BJ (cell line): ENCODE measurements at regions not wholly inside any gene's neighbourhood (a gene's known extent, or its start where the extent isn't known, plus 50 kb on each side); places are given as distances from the start of the nearest gene placed in this dataset.
"Not testable (repeated sequence)": the region's sequence is repeated elsewhere in the genome, so short reads cannot be mapped to it uniquely, and the experiment has no call there.

Experiments
- CTCF ChIA-PET: fragments of 350-600 bp; formaldehyde crosslinking; extraction: SDS; loops from one replicate; lab custom pipeline; 2021; ENCODE audit warnings: antibody characterized with exemption, inconsistent platforms; lab: Yijun Ruan, JAX
- POLR2A ChIA-PET: fragments of 300-600 bp; sonication (Branson Sonifier 250); formaldehyde crosslinking; extraction: SDS; loops from one replicate; lab custom pipeline; 2021; ENCODE audit warnings: antibody characterized with exemption; lab: Charles Lee
- DNase-seq: peaks from one replicate; pipeline ENCODE4 v3.0.0-alpha.2; 2011; ENCODE audit warnings: low read depth
- H3K27me3 ChIP-seq: 2 replicates; pipeline ENCODE4 v1.6.0; 2011; ENCODE audit warnings: low read length; ENCODE audit not compliant: control insufficient read depth, insufficient read depth
- H3K36me3 ChIP-seq: 2 replicates; pipeline ENCODE4 v1.5.1; 2011; ENCODE audit warnings: low read length; ENCODE audit not compliant: control insufficient read depth, insufficient read depth
- H3K4me3 ChIP-seq: 2 replicates; pipeline ENCODE4 v1.5.1; 2011; ENCODE audit warnings: low read depth, mild to moderate bottlenecking, control low read depth, low read length
- CTCF ChIP-seq: IDR thresholded peaks from 2 replicates; pipeline ENCODE4 v1.5.1; 2011; ENCODE audit warnings: low read depth, mild to moderate bottlenecking, control low read depth, inconsistent platforms, low read length, moderate library complexity; ENCODE audit not compliant: insufficient read depth

GRCh38 chr14:37678916-37679315 lies 83.5 kb downstream of the TTC6 start:
- ChIA-PET POLR2A (interaction anchor here (0.6 kb wide), 1 partner anchor 156 kb away, joined by 3 read pairs; no protein-coding TSS in a partner anchor), CTCF (no interaction called here)
- TF ChIP-seq CTCF: no peak
- Histone ChIP-seq H3K27me3 (no peaks in the 10 kb centered on the region), H3K36me3 (no peaks in the 10 kb centered on the region), H3K4me3 (no peak overlapping the region)
- DNase-seq: no peak

GRCh38 chr14:37681486-37681885 lies 86.1 kb downstream of the TTC6 start:
- TF ChIP-seq CTCF: no peak
- CTCF ChIA-PET: interaction anchor here (0.6 kb wide), 1 partner anchor 436 kb away, joined by 4 read pairs; no protein-coding TSS in a partner anchor
- POLR2A ChIA-PET: no interaction called here

DNA sequence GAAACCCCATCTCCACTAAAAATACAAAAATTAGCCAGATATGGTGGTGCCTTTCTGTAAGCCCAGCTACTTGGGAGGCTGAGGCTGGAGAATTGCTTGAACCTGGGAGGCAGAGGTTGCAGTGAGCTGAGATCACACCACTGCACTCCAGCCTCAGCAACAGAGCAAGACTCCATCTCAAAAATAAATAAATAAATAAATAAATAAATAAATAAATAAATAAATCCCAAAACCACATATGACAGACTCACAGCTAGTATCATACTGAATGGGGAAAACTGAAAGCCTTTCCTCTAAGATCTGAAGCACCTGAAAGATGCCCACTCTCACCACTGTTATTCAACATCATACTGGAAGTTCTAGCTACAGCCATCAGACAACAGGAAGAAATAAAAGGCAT lies 97.3 kb downstream of the TTC6 start:
- POLR2A ChIA-PET, H3K36me3 ChIP-seq, CTCF ChIA-PET, H3K4me3 ChIP-seq, H3K27me3 ChIP-seq, DNase-seq: not testable (repeated sequence)

More at GRCh38 chr14:37681486-37681885, 86.1 kb downstream of the TTC6 start:
- no peak overlapping the region for H3K4me3 ChIP-seq
- no peaks in the 10 kb centered on the region for H3K36me3 ChIP-seq
- DNase-seq: no peak
- H3K27me3 ChIP-seq: no peaks in the 10 kb centered on the region

- POLR2A ChIA-PET, DNase-seq, CTCF ChIA-PET, H3K4me3 ChIP-seq, H3K36me3 ChIP-seq, H3K27me3 ChIP-seq: not testable (repeated sequence)
Observed at GRCh38 chr14:37693420-37693819, 98.0 kb downstream of the TTC6 start.

DNA sequence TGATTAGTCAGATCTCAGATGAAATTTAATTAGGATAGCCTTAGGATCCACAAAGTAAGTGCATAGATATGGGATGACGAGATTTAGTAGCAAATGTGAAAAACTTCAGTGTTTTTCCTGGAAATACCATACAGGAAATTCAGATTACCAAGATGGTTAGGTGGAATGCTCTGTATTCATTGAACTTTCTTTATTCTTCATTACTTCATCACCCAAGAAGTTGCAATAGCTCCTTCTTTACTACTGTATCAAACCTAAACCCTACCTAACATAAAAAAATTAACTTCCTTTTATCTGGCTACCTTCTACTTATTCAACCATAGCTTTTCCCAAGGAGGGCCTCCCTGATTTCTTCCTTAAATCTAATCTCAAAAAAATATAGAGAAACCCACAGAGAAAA lies 100.4 kb downstream of the TTC6 start:
- no peak overlapping the region for H3K4me3 ChIP-seq
- DNase-seq: no peak
- H3K36me3 ChIP-seq: no peaks in the 10 kb centered on the region
- H3K27me3 ChIP-seq: no peaks in the 10 kb centered on the region
- no peak for TF ChIP-seq CTCF
- CTCF ChIA-PET: no interaction called here
- POLR2A ChIA-PET: no interaction called here

DNA sequence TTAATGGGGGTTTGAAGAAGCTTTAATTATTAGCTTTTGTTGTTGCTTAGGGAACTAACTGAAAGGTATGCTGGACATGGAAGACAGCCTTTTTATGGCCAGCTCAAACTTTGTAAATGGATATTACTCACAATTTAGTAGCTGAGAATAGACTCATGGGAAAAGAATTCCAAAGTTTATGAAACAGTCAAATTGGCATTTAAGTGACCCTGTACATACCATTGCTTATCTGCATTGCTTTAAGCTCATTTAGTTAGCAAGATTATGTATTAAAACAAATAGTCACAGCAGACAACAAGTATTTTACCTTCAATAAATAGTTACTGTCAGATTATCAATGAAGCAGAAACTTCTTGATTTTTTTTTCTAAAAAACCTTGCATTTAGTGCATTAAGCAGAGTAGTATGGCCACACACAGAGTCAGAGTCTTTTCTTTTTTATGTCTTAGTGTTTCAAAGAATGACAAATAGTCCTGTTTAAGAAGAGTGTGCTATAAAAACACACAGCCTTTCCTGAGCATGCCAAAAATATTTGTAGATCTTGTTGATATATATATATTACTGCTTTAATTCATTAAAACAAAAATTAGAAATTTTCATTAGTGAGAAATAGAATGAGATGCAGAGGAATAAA lies 102.2 kb downstream of the TTC6 start:
- TF ChIP-seq CTCF: no peak
- ChIA-PET CTCF (interaction anchor here (0.7 to 1.1 kb wide), 2 partner anchors 175 to 273 kb away, joined by 3 to 4 read pairs; no protein-coding TSS in a partner anchor), POLR2A (no interaction called here)
- H3K27me3 ChIP-seq: no peaks in the 10 kb centered on the region
- peak; percentile 54 for DNase-seq
- no peak overlapping the region for H3K4me3 ChIP-seq
- no peaks in the 10 kb centered on the region for H3K36me3 ChIP-seq
